ENCODE measurements at regions not wholly inside any gene's neighbourhood (a gene's known extent, or its start where the extent isn't known, plus 50 kb on each side); places are given as distances from the start of the nearest gene placed in this dataset.
"Not testable (repeated sequence)": the region's sequence is repeated elsewhere in the genome, so short reads cannot be mapped to it uniquely, and the experiment has no call there.

- intact Hi-C loops (cut with DNase I): no loop called here
- DNase-seq (ENCODE audit: low spot score): no peak
These were observed 874.8 kb downstream of the KCNT2 start for GRCh38 chr1:195733408-195733807.

GRCh38 chr1:195731385-195731784 lies 876.9 kb downstream of the KCNT2 start:
- intact Hi-C loops (cut with DNase I): no loop called here
- DNase-seq (ENCODE audit: low spot score): no peak

- DNase-seq (ENCODE audit: low spot score): no peak
- intact Hi-C loops (cut with DNase I): no loop called here
These were observed 884.4 kb downstream of the KCNT2 start for GRCh38 chr1:195723796-195724194.

- peak; percentile 77 for DNase-seq (ENCODE audit: low spot score)
- intact Hi-C loops (cut with DNase I): not testable (repeated sequence)
These were observed 885.1 kb downstream of the KCNT2 start for GRCh38 chr1:195722852-195723795.

- intact Hi-C loops (cut with DNase I); DNase-seq (ENCODE audit: low spot score): not testable (repeated sequence)
These were observed 886.1 kb downstream of the KCNT2 start for GRCh38 chr1:195722146-195722545.

- no peak for DNase-seq (ENCODE audit: low spot score)
- intact Hi-C loops (cut with DNase I): no loop called here
These were observed 886.8 kb downstream of the KCNT2 start for GRCh38 chr1:195721210-195721971.

GRCh38 chr1:195717651-195718050 lies 890.6 kb downstream of the KCNT2 start:
- no peak for DNase-seq (ENCODE audit: low spot score)
- intact Hi-C loops (cut with DNase I): no loop called here

- intact Hi-C loops (cut with DNase I): no loop called here
- DNase-seq (ENCODE audit: low spot score): no peak
These were observed 892.6 kb downstream of the KCNT2 start for GRCh38 chr1:195715652-195716051.

- DNase-seq (ENCODE audit: low spot score): no peak
- intact Hi-C loops (cut with DNase I): no loop called here
These were observed 894.0 kb downstream of the KCNT2 start for GRCh38 chr1:195714248-195714647.

GRCh38 chr1:195709821-195710220 lies 898.4 kb downstream of the KCNT2 start:
- intact Hi-C loops (cut with DNase I): no loop called here
- DNase-seq (ENCODE audit: low spot score): no peak

GRCh38 chr1:195704028-195704427 lies 904.2 kb downstream of the KCNT2 start:
- intact Hi-C loops (cut with DNase I): no loop called here
- no peak for DNase-seq (ENCODE audit: low spot score)

GRCh38 chr1:195701149-195701548 lies 907.1 kb downstream of the KCNT2 start:
- intact Hi-C loops (cut with DNase I): no loop called here

GRCh38 chr1:195697130-195697529 lies 911.1 kb downstream of the KCNT2 start:
- DNase-seq (ENCODE audit: low spot score): no peak
- intact Hi-C loops (cut with DNase I): no loop called here

More at GRCh38 chr1:195701149-195701548, 907.1 kb downstream of the KCNT2 start:
- DNase-seq (ENCODE audit: low spot score): no peak

GRCh38 chr1:195686764-195687163 lies 921.5 kb downstream of the KCNT2 start:
- intact Hi-C loops (cut with DNase I): no loop called here
- DNase-seq (ENCODE audit: low spot score): no peak

- no peak for DNase-seq (ENCODE audit: low spot score)
- intact Hi-C loops (cut with DNase I): no loop called here
These were observed 943.6 kb downstream of the KCNT2 start for GRCh38 chr1:195664628-195665027.

- DNase-seq (ENCODE audit: low spot score): no peak
- intact Hi-C loops (cut with DNase I): no loop called here
These were observed 944.5 kb downstream of the KCNT2 start for GRCh38 chr1:195663549-195664280.

- intact Hi-C loops (cut with DNase I): no loop called here
- no peak for DNase-seq (ENCODE audit: low spot score)
These were observed 951.5 kb downstream of the KCNT2 start for GRCh38 chr1:195656780-195657179.

GRCh38 chr1:195648875-195649274 lies 959.4 kb downstream of the KCNT2 start:
- DNase-seq (ENCODE audit: low spot score); intact Hi-C loops (cut with DNase I): not testable (repeated sequence)

GRCh38 chr1:195637539-195637938 lies 970.7 kb downstream of the KCNT2 start:
- intact Hi-C loops (cut with DNase I): no loop called here
- DNase-seq (ENCODE audit: low spot score): no peak

GRCh38 chr1:195618287-195618686 lies 990.0 kb downstream of the KCNT2 start:
- DNase-seq (ENCODE audit: low spot score): no peak
- intact Hi-C loops (cut with DNase I): no loop called here

Data from posterior vena cava (tissue), 2 donors.